ENCODE measurements at regions not wholly inside any gene's neighbourhood (a gene's known extent, or its start where the extent isn't known, plus 50 kb on each side); places are given as distances from the start of the nearest gene placed in this dataset.
"Not testable (repeated sequence)": the region's sequence is repeated elsewhere in the genome, so short reads cannot be mapped to it uniquely, and the experiment has no call there.

DNA sequence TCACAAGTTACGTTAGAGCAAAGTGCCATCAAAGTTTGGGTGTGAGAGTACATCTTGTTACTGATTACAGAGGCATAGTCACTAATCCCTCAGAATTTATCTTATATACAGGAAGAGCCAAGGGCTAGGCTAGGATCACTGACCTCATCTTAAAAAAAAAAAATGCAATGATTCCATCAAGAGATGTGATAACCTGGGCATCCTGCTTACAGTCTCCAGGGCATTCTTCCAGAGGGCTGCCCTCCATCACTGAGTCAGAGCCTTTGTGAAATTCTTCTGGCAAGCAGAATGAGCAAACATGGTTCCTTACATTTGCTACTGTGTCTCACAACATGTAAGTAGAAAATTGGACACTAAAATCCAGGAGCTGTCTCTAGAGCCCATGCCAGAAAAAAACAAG lies 410.6 kb downstream of the ZFHX3 start:
- Histone ChIP-seq H3K4me3 (ENCODE audit: insufficient read depth, low read depth, low read length, poor library complexity, severe bottlenecking) (no peak overlapping the region), H3K27me3 (replicated peaks; ENCODE audit: control insufficient read depth, insufficient read depth, low read length, poor library complexity, severe bottlenecking) (no peaks in the 10 kb centered on the region), H3K9me3 (ENCODE audit: control insufficient read depth, low read length) (no peaks in the 10 kb centered on the region), H3K4me1 (ENCODE audit: control insufficient read depth, insufficient read depth, low read length, poor library complexity, severe bottlenecking) (peaks cover 3% of the 10 kb centered on the region), H3K36me3 (ENCODE audit: control insufficient read depth, insufficient read depth, low read length) (no peaks in the 10 kb centered on the region), H3K27ac (ENCODE audit: insufficient read depth, low read length, poor library complexity, severe bottlenecking) (no peak overlapping the region)
- DNase-seq = no peak

DNA sequence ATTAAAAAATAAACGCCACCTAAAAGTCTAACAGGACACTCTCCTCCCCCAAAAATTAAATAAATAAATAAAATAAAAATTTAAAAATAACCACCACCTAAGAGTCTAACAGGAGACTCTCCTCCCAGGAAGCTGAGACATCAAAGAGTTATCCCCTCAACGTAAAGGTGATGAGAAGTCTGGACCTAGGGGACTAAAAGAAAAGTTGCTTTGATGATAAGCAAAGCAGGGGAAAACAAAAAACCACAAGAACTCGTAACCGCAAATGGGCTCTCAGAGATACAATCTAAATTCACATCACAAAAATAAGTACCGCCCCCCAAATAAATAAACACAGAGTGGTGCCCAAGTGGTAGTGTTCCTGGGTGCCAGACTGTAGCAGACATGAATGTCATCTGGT lies 412.2 kb downstream of the ZFHX3 start:
- no peaks in the 10 kb centered on the region for H3K36me3 ChIP-seq (ENCODE audit: control insufficient read depth, insufficient read depth, low read length)
- H3K27ac ChIP-seq (ENCODE audit: insufficient read depth, low read length, poor library complexity, severe bottlenecking) = no peak overlapping the region
- H3K27me3 ChIP-seq (replicated peaks; ENCODE audit: control insufficient read depth, insufficient read depth, low read length, poor library complexity, severe bottlenecking) = no peaks in the 10 kb centered on the region
- DNase-seq = no peak
- no peaks in the 10 kb centered on the region for H3K9me3 ChIP-seq (ENCODE audit: control insufficient read depth, low read length)
- peaks cover 3% of the 10 kb centered on the region for H3K4me1 ChIP-seq (ENCODE audit: control insufficient read depth, insufficient read depth, low read length, poor library complexity, severe bottlenecking)
- no peak overlapping the region for H3K4me3 ChIP-seq (ENCODE audit: insufficient read depth, low read depth, low read length, poor library complexity, severe bottlenecking)

GRCh38 chr16:72635104-72635503 lies 412.8 kb downstream of the ZFHX3 start:
- Histone ChIP-seq H3K27me3 (replicated peaks; ENCODE audit: control insufficient read depth, insufficient read depth, low read length, poor library complexity, severe bottlenecking) (no peaks in the 10 kb centered on the region), H3K4me1 (ENCODE audit: control insufficient read depth, insufficient read depth, low read length, poor library complexity, severe bottlenecking) (peaks cover 3% of the 10 kb centered on the region), H3K27ac (ENCODE audit: insufficient read depth, low read length, poor library complexity, severe bottlenecking) (no peak overlapping the region), H3K4me3 (ENCODE audit: insufficient read depth, low read depth, low read length, poor library complexity, severe bottlenecking) (no peak overlapping the region), H3K9me3 (ENCODE audit: control insufficient read depth, low read length) (no peaks in the 10 kb centered on the region), H3K36me3 (ENCODE audit: control insufficient read depth, insufficient read depth, low read length) (no peaks in the 10 kb centered on the region)
- no peak for DNase-seq

DNA sequence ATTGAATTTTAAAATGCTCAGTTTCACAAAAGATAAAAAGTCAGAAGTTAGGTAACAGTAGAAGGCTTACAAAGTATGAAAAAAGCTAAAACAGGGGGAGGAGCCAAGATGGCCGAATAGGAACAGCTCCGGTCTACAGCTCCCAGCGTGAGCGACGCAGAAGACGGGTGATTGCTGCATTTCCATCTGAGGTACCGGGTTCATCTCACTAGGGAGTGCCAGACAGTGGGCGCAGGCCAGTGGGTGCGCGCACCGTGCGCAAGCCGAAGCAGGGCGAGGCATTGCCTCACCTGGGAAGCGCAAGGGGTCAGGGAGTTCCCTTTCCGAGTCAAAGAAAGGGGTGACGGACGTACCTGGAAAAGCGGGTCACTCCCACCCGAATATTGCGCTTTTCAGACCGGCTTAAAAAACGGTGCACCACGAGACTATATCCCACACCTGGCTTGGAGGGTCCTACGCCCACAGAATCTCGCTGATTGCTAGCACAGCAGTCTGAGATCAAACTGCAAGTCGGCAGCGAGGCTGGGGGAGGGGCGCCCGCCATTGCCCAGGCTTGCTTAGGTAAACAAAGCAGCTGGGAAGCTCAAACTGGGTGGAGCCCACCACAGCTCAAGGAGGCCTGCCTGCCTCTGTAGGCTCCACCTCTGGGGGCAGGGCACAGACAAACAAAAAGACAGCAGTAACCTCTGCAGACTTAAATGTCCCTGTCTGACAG lies 420.6 kb downstream of the ZFHX3 start:
- H3K27ac ChIP-seq (ENCODE audit: insufficient read depth, low read length, poor library complexity, severe bottlenecking); DNase-seq; H3K9me3 ChIP-seq (ENCODE audit: control insufficient read depth, low read length); H3K27me3 ChIP-seq (replicated peaks; ENCODE audit: control insufficient read depth, insufficient read depth, low read length, poor library complexity, severe bottlenecking); H3K4me3 ChIP-seq (ENCODE audit: insufficient read depth, low read depth, low read length, poor library complexity, severe bottlenecking); H3K4me1 ChIP-seq (ENCODE audit: control insufficient read depth, insufficient read depth, low read length, poor library complexity, severe bottlenecking); H3K36me3 ChIP-seq (ENCODE audit: control insufficient read depth, insufficient read depth, low read length): not testable (repeated sequence)

GRCh38 chr16:72626623-72627022 lies 421.3 kb downstream of the ZFHX3 start:
- DNase-seq = no peak
- Histone ChIP-seq H3K27ac (ENCODE audit: insufficient read depth, low read length, poor library complexity, severe bottlenecking) (no peak overlapping the region), H3K9me3 (ENCODE audit: control insufficient read depth, low read length) (no peaks in the 10 kb centered on the region), H3K36me3 (ENCODE audit: control insufficient read depth, insufficient read depth, low read length) (no peaks in the 10 kb centered on the region), H3K27me3 (replicated peaks; ENCODE audit: control insufficient read depth, insufficient read depth, low read length, poor library complexity, severe bottlenecking) (no peaks in the 10 kb centered on the region), H3K4me3 (ENCODE audit: insufficient read depth, low read depth, low read length, poor library complexity, severe bottlenecking) (no peak overlapping the region), H3K4me1 (ENCODE audit: control insufficient read depth, insufficient read depth, low read length, poor library complexity, severe bottlenecking) (no peaks in the 10 kb centered on the region)

DNA sequence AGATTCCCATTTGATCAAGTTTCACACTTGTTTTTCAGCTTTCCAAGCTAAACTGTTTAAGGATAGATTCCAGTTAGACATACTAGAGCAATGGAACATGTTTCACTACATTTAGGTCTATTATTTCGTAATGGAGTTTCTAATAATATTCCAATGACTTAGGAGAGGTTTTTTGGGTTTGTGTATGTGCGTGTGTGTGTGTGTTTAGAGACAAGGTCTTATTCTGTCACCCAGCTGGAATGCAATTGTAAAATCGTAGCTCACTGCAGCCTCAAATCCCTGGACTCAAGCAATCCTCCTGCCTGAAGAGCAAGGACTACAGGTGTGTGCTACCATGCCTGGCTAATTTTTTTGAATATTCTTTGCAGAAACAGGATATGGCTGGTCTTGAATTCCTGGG lies 426.3 kb downstream of the ZFHX3 start:
- Histone ChIP-seq H3K27ac (ENCODE audit: insufficient read depth, low read length, poor library complexity, severe bottlenecking) (no peak overlapping the region), H3K4me1 (ENCODE audit: control insufficient read depth, insufficient read depth, low read length, poor library complexity, severe bottlenecking) (no peaks in the 10 kb centered on the region), H3K4me3 (ENCODE audit: insufficient read depth, low read depth, low read length, poor library complexity, severe bottlenecking) (no peak overlapping the region), H3K9me3 (ENCODE audit: control insufficient read depth, low read length) (no peaks in the 10 kb centered on the region), H3K36me3 (ENCODE audit: control insufficient read depth, insufficient read depth, low read length) (no peaks in the 10 kb centered on the region), H3K27me3 (replicated peaks; ENCODE audit: control insufficient read depth, insufficient read depth, low read length, poor library complexity, severe bottlenecking) (no peaks in the 10 kb centered on the region)
- no peak for DNase-seq

DNA sequence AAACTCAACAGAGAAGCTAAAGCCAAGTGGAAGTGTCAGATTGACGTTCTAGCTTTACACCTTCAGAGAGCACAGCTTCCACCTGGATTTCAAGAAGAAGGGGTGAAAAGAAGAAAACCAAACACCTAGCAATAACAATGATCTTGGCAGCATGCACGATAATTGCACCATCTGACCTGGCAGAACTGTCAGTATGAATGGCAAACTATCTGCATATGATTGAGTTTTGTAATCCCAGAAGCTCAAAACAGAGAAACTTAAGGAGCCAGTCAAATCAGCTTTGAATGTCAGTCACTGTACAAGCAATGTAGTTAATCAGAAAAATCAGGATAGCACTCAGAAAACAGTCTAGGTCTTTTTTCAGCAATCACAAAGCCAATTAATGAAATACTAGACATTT lies 427.1 kb downstream of the ZFHX3 start:
- no peaks in the 10 kb centered on the region for H3K9me3 ChIP-seq (ENCODE audit: control insufficient read depth, low read length)
- DNase-seq = no peak
- no peaks in the 10 kb centered on the region for H3K36me3 ChIP-seq (ENCODE audit: control insufficient read depth, insufficient read depth, low read length)
- no peaks in the 10 kb centered on the region for H3K4me1 ChIP-seq (ENCODE audit: control insufficient read depth, insufficient read depth, low read length, poor library complexity, severe bottlenecking)
- H3K27ac ChIP-seq (ENCODE audit: insufficient read depth, low read length, poor library complexity, severe bottlenecking) = no peak overlapping the region
- H3K4me3 ChIP-seq (ENCODE audit: insufficient read depth, low read depth, low read length, poor library complexity, severe bottlenecking) = no peak overlapping the region
- H3K27me3 ChIP-seq (replicated peaks; ENCODE audit: control insufficient read depth, insufficient read depth, low read length, poor library complexity, severe bottlenecking) = no peaks in the 10 kb centered on the region

- H3K27ac ChIP-seq (ENCODE audit: insufficient read depth, low read length, poor library complexity, severe bottlenecking) = no peak overlapping the region
- no peaks in the 10 kb centered on the region for H3K9me3 ChIP-seq (ENCODE audit: control insufficient read depth, low read length)
- no peak overlapping the region for H3K4me3 ChIP-seq (ENCODE audit: insufficient read depth, low read depth, low read length, poor library complexity, severe bottlenecking)
- no peaks in the 10 kb centered on the region for H3K4me1 ChIP-seq (ENCODE audit: control insufficient read depth, insufficient read depth, low read length, poor library complexity, severe bottlenecking)
- H3K36me3 ChIP-seq (ENCODE audit: control insufficient read depth, insufficient read depth, low read length) = no peaks in the 10 kb centered on the region
- no peaks in the 10 kb centered on the region for H3K27me3 ChIP-seq (replicated peaks; ENCODE audit: control insufficient read depth, insufficient read depth, low read length, poor library complexity, severe bottlenecking)
- DNase-seq = no peak
These were observed 427.6 kb downstream of the ZFHX3 start for GRCh38 chr16:72620348-72620747.

DNA sequence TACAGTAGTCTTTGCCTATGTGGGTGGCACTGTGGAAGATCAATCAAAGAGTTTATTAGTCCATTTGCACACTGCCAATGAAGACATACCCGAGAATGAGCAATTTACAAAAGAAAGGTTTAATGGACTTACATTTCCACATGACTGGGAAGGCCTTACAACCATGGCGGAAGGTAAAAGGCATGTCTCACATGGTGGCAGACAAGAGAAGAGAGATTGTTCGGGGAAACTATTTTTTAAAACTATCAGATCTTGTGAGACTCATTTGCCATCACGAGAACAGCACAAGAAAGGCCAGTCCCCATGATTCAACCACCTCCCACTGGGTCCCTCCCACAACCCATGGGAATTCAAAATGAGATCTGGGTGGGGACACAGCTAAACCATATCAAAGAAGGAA lies 432.1 kb downstream of the ZFHX3 start:
- Histone ChIP-seq H3K27ac (ENCODE audit: insufficient read depth, low read length, poor library complexity, severe bottlenecking) (no peak overlapping the region), H3K27me3 (replicated peaks; ENCODE audit: control insufficient read depth, insufficient read depth, low read length, poor library complexity, severe bottlenecking) (no peaks in the 10 kb centered on the region), H3K36me3 (ENCODE audit: control insufficient read depth, insufficient read depth, low read length) (no peaks in the 10 kb centered on the region), H3K4me1 (ENCODE audit: control insufficient read depth, insufficient read depth, low read length, poor library complexity, severe bottlenecking) (no peaks in the 10 kb centered on the region), H3K9me3 (ENCODE audit: control insufficient read depth, low read length) (no peaks in the 10 kb centered on the region), H3K4me3 (ENCODE audit: insufficient read depth, low read depth, low read length, poor library complexity, severe bottlenecking) (no peak overlapping the region)
- no peak for DNase-seq

DNA sequence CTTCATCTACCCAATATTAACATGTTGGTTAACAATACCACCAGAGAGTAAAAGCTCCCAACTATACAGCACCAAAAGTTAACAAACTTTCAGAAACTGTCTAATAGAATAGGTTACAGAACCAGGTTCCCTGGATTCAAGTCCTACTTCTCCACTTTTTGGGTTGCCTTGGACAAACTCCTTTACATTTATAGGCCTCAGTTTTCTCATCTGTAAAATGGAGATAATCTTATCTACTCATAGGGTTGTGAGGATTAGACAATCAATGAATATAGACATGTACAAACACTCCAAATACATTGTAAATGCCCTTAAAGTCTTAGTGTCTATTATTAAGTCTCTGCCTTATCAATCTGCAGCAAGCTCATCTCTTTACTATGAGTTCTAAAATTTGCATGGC lies 435.2 kb downstream of the ZFHX3 start:
- no peaks in the 10 kb centered on the region for H3K27me3 ChIP-seq (replicated peaks; ENCODE audit: control insufficient read depth, insufficient read depth, low read length, poor library complexity, severe bottlenecking)

More for the DNA sequence above, 435.2 kb downstream of the ZFHX3 start:
- H3K4me3 ChIP-seq (ENCODE audit: insufficient read depth, low read depth, low read length, poor library complexity, severe bottlenecking) = no peak overlapping the region
- H3K4me1 ChIP-seq (ENCODE audit: control insufficient read depth, insufficient read depth, low read length, poor library complexity, severe bottlenecking) = no peaks in the 10 kb centered on the region
- DNase-seq = no peak
- H3K9me3 ChIP-seq (ENCODE audit: control insufficient read depth, low read length) = no peaks in the 10 kb centered on the region
- H3K36me3 ChIP-seq (ENCODE audit: control insufficient read depth, insufficient read depth, low read length) = no peaks in the 10 kb centered on the region
- no peak overlapping the region for H3K27ac ChIP-seq (ENCODE audit: insufficient read depth, low read length, poor library complexity, severe bottlenecking)
